DND-41 (cell line): ENCODE measurements at regions not wholly inside any gene's neighbourhood (a gene's known extent, or its start where the extent isn't known, plus 50 kb on each side); places are given as distances from the start of the nearest gene placed in this dataset.
"Not testable (repeated sequence)": the region's sequence is repeated elsewhere in the genome, so short reads cannot be mapped to it uniquely, and the experiment has no call there.

Source experiments
- CTCF ChIP-seq: IDR thresholded peaks from 2 replicates; pipeline ENCODE4 v1.5.1; 2012; ENCODE audit warnings: borderline replicate concordance, low read length, moderate library complexity, mild to moderate bottlenecking; ENCODE audit not compliant: poor library complexity, severe bottlenecking; ENCODE audit errors: extremely low read depth
- EZH2 ChIP-seq: IDR thresholded peaks from 3 replicates; pipeline ENCODE4 v1.6.1; 2012; ENCODE audit warnings: borderline replicate concordance, low read depth, mild to moderate bottlenecking, moderate library complexity, low read length, inconsistent platforms; ENCODE audit not compliant: severe bottlenecking

GRCh38 chr4:3625286-3625875 is 93.2 kb upstream of the LRPAP1 start:
- not testable (repeated sequence) for TF ChIP-seq CTCF, EZH2
